ENCODE measurements at regions not wholly inside any gene's neighbourhood (a gene's known extent, or its start where the extent isn't known, plus 50 kb on each side); places are given as distances from the start of the nearest gene placed in this dataset.

- TF ChIP-seq EGR1 (IDR thresholded peaks at IDR 0.05; ENCODE audit: low read depth in 2 of 2) (no peak), FOXA2 (IDR thresholded peaks at IDR 0.05) (no peak), RXRA (IDR thresholded peaks at IDR 0.05) (no peak), RAD21 (IDR thresholded peaks at IDR 0.05) (no peak), HNF4A (conservative IDR thresholded peaks at IDR 0.05) (no peak), FOXA1 (IDR thresholded peaks at IDR 0.05) (no peak), MAX (IDR thresholded peaks at IDR 0.05) (no peak)
Observed at GRCh38 chr2:238638100-238638981, 209.5 kb upstream of the TWIST2 start (continued).

DNA sequence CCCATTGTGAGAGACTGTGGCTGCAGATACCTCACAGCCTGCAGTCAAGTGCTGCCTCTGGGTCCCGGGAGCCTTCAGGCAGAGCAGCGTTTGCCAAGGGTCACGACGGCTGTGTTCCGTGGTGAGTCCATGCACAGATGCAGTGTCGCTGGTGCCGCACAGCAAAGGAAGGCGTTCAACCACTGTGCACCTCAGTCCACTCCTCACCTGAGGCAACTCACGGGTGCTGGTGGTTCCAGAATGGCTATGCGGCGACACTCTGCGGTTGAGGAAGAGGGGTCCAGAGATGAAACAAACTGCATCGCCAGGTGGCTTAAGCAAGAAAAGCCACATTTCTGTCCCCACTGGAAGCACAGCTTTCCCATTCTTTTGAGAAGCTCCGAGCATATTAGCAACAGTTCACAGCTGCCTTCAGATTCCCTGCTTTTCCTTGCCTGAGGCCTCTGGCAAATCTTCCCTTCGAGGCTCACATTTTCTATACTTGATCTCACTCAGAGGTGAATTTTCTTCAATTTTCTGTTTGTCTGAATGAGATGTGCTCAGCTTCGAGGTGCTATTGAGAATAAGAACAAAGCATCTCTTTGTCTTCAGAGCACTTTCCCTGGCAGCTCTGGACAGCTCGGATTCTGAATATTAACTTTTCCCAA, 208.8 kb upstream of the TWIST2 start:
- H3K36me3 ChIP-seq (ENCODE audit: control insufficient read depth in 4 of 4, insufficient read depth in 3 of 4, low read depth in 1 of 4, low read length in 3 of 4) = no peaks in the 10 kb centered on the region
- H3K27ac ChIP-seq (ENCODE audit: low read depth in 1 of 2, low read length in 2 of 2) = no peak overlapping the region
- no peaks in the 10 kb centered on the region for H3K4me1 ChIP-seq (ENCODE audit: control insufficient read depth in 4 of 4, insufficient read depth in 4 of 4, low read length in 3 of 4)
- no peak overlapping the region for H3K4me3 ChIP-seq (ENCODE audit: low read depth in 1 of 3, low read length in 3 of 3)
- H3K9ac ChIP-seq (ENCODE audit: low read depth in 1 of 2, low read length in 2 of 2) = no peak overlapping the region
- WGBS = 82% methylated on average over 17 of the region's 17 CpGs
- no peaks in the 10 kb centered on the region for H3K9me3 ChIP-seq (ENCODE audit: control insufficient read depth in 4 of 4, low read length in 3 of 4)
- TF ChIP-seq EGR1 (IDR thresholded peaks at IDR 0.05; ENCODE audit: low read depth in 2 of 2) = no peak
- no peak for TF ChIP-seq NR2F2 (IDR thresholded peaks at IDR 0.05)
- TF ChIP-seq CTCF (IDR thresholded peaks at IDR 0.05; ENCODE audit: low read depth, low read length, missing input control) = no peak
- no peak for TF ChIP-seq FOXA2 (IDR thresholded peaks at IDR 0.05)
- no peak for TF ChIP-seq FOXA1 (IDR thresholded peaks at IDR 0.05)
- TF ChIP-seq MAX (IDR thresholded peaks at IDR 0.05) = no peak
- TF ChIP-seq HNF4G (IDR thresholded peaks at IDR 0.05) = no peak
- TF ChIP-seq SP1 (IDR thresholded peaks at IDR 0.05) = no peak
- TF ChIP-seq, protein P1, sequence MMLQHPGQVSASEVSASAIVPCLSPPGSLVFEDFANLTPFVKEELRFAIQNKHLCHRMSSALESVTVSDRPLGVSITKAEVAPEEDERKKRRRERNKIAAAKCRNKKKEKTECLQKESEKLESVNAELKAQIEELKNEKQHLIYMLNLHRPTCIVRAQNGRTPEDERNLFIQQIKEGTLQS (IDR thresholded peaks at IDR 0.05) = no peak
- no peak for TF ChIP-seq JUND (IDR thresholded peaks at IDR 0.05)
- no peak for TF ChIP-seq RXRA (IDR thresholded peaks at IDR 0.05)
- H3K27me3 ChIP-seq (ENCODE audit: control insufficient read depth in 4 of 4, insufficient read depth in 4 of 4, low read length in 3 of 4) = peaks cover 0 to under 1% (median 0%) of the 10 kb centered on the region in 4 donors
- DNase-seq (ENCODE audit: low spot score) = no peak

DNA sequence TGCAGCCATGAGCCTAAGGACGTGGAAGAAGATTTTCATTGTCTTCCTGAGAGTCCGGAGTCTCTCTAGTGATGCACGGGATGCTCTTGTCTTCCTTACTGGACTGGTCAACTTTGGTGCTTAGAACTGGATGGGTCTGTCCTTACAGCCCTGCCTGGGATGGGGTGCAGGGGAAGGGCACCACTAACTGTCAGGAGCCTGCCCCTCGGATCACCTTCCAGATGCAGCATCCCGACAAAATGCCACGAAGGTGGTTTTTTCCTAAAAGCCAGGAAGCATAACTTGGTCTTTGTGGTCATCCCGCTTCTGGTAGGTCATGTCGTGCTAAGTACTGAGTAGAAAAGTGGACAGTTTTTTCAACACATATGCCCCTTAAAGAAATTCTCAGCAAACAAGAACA, 207.4 kb upstream of the TWIST2 start:
- DNase-seq (ENCODE audit: low spot score) = no peak
- no peaks in the 10 kb centered on the region for H3K36me3 ChIP-seq (ENCODE audit: control insufficient read depth in 4 of 4, insufficient read depth in 3 of 4, low read depth in 1 of 4, low read length in 3 of 4)
- 66% methylated on average over 8 of the region's 8 CpGs for WGBS
- H3K27ac ChIP-seq (ENCODE audit: low read depth in 1 of 2, low read length in 2 of 2) = no peak overlapping the region
- TF ChIP-seq RXRA (IDR thresholded peaks at IDR 0.05) = no peak
- TF ChIP-seq HNF4A (conservative IDR thresholded peaks at IDR 0.05) = no peak
- no peak for TF ChIP-seq SP1 (IDR thresholded peaks at IDR 0.05)
- TF ChIP-seq CTCF (IDR thresholded peaks at IDR 0.05; ENCODE audit: low read depth, low read length, missing input control) = no peak
- TF ChIP-seq NR2F2 (IDR thresholded peaks at IDR 0.05) = no peak
- TF ChIP-seq YY1 (IDR thresholded peaks at IDR 0.05) = no peak
- TF ChIP-seq, protein P2, sequence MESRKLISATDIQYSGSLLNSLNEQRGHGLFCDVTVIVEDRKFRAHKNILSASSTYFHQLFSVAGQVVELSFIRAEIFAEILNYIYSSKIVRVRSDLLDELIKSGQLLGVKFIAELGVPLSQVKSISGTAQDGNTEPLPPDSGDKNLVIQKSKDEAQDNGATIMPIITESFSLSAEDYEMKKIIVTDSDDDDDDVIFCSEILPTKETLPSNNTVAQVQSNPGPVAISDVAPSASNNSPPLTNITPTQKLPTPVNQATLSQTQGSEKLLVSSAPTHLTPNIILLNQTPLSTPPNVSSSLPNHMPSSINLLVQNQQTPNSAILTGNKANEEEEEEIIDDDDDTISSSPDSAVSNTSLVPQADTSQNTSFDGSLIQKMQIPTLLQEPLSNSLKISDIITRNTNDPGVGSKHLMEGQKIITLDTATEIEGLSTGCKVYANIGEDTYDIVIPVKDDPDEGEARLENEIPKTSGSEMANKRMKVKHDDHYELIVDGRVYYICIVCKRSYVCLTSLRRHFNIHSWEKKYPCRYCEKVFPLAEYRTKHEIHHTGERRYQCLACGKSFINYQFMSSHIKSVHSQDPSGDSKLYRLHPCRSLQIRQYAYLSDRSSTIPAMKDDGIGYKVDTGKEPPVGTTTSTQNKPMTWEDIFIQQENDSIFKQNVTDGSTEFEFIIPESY (IDR thresholded peaks at IDR 0.05) = no peak
- no peak for TF ChIP-seq FOXA1 (IDR thresholded peaks at IDR 0.05)
- no peaks in the 10 kb centered on the region for H3K4me1 ChIP-seq (ENCODE audit: control insufficient read depth in 4 of 4, insufficient read depth in 4 of 4, low read length in 3 of 4)
- H3K27me3 ChIP-seq (ENCODE audit: control insufficient read depth in 4 of 4, insufficient read depth in 4 of 4, low read length in 3 of 4) = no peaks in the 10 kb centered on the region
- no peak overlapping the region for H3K4me3 ChIP-seq (ENCODE audit: low read depth in 1 of 3, low read length in 3 of 3)
- H3K9ac ChIP-seq (ENCODE audit: low read depth in 1 of 2, low read length in 2 of 2) = no peak overlapping the region
- H3K9me3 ChIP-seq (ENCODE audit: control insufficient read depth in 4 of 4, low read length in 3 of 4) = no peaks in the 10 kb centered on the region
